SK-N-SH (cell line): ENCODE measurements at regions not wholly inside any gene's neighbourhood (a gene's known extent, or its start where the extent isn't known, plus 50 kb on each side); places are given as distances from the start of the nearest gene placed in this dataset.

Experiments used
- EP300 ChIP-seq, 2 experiments: IDR thresholded peaks; 2 replicates each; pipeline versions ENCODE4 v1.4.0 to v1.6.1; 2012; ENCODE audit warnings: borderline replicate concordance in 1 of 2, low read depth in 1 of 2, low read length in 1 of 2
- EZH2phosphoT487 ChIP-seq: fragments of 200-600 bp; sonication (generic); IDR thresholded peaks from 2 replicates; pipeline ENCODE4 v1.6.1; 2017; ENCODE audit warnings: low read depth, mixed run types, mild to moderate bottlenecking, antibody characterized with exemption, moderate library complexity, borderline replicate concordance
- GATA2 ChIP-seq: sonication (generic); formaldehyde crosslinking; IDR thresholded peaks from 2 replicates; pipeline ENCODE4 v1.5.0; 2020; ENCODE audit warnings: mild to moderate bottlenecking, missing genetic modification reagents
- NFIC ChIP-seq: IDR thresholded peaks from 2 replicates; pipeline ENCODE4 v1.4.0; 2012; ENCODE audit warnings: borderline replicate concordance
- RAD21 ChIP-seq: IDR thresholded peaks from 2 replicates; pipeline ENCODE4 v1.6.1; 2012; ENCODE audit warnings: mild to moderate bottlenecking, low read length
- RXRA ChIP-seq: IDR thresholded peaks from 2 replicates; pipeline ENCODE4 v1.4.0; 2012; ENCODE audit warnings: low read depth, mild to moderate bottlenecking, borderline replicate concordance
- TAF1 ChIP-seq: IDR thresholded peaks from 2 replicates; pipeline ENCODE4 v1.6.1; 2012; ENCODE audit warnings: low read depth, mild to moderate bottlenecking, low read length, moderate library complexity, borderline replicate concordance
- TEAD4 ChIP-seq: IDR thresholded peaks from 2 replicates; pipeline ENCODE4 v1.4.0; 2012; ENCODE audit warnings: mild to moderate bottlenecking, borderline replicate concordance; ENCODE audit not compliant: insufficient read depth
- YY1 ChIP-seq: IDR thresholded peaks from 2 replicates; pipeline ENCODE4 v1.4.0; 2012; ENCODE audit warnings: low read depth, mild to moderate bottlenecking
- ZBTB33 ChIP-seq: IDR thresholded peaks from 2 replicates; pipeline ENCODE4 v1.4.0; 2012; ENCODE audit warnings: low read depth, borderline replicate concordance
- TF ChIP-seq, protein P1 (sequence below): IDR thresholded peaks from 2 replicates; pipeline ENCODE4 v1.4.0; 2012; ENCODE audit warnings: low read depth, borderline replicate concordance
- TF ChIP-seq, protein P2 (sequence below): fragments of 200-600 bp; sonication (generic); IDR thresholded peaks from 2 replicates; pipeline ENCODE4 v1.6.1; 2017; ENCODE audit warnings: antibody characterized with exemption, mild to moderate bottlenecking, moderate library complexity

DNA sequence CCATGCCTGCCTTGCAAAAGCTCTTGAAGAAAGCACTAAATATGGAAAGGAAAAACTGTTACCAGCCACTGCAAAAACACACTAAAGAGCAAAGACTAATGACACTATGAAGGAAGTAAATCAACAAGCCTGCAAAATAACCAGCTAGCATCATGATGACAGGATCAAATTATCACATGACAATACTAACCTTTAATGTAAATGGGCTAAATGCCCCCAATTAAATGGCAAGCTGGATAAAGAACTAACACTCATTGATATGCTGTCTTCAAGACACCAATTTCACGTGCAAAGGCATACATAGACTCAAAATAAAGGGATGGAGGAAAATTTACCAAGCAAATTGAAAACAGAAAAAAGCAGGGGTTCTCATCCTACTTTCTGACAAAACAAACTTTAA, 231.8 kb upstream of the RGMB start:
- TF ChIP-seq, protein P1, sequence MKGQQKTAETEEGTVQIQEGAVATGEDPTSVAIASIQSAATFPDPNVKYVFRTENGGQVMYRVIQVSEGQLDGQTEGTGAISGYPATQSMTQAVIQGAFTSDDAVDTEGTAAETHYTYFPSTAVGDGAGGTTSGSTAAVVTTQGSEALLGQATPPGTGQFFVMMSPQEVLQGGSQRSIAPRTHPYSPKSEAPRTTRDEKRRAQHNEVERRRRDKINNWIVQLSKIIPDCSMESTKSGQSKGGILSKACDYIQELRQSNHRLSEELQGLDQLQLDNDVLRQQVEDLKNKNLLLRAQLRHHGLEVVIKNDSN = no peak
- TF ChIP-seq RAD21 (no peak), EP300 (IDR thresholded peaks at IDR 0.05; ENCODE audit: borderline replicate concordance in 1 of 2, low read depth in 1 of 2, low read length in 1 of 2) (no peak), NFIC (no peak), RXRA (no peak), EZH2phosphoT487 (no peak), ZBTB33 (no peak), TEAD4 (no peak), GATA2 (CRISPR knock-in tag) (no peak), YY1 (no peak), TAF1 (no peak)
- TF ChIP-seq, protein P2, sequence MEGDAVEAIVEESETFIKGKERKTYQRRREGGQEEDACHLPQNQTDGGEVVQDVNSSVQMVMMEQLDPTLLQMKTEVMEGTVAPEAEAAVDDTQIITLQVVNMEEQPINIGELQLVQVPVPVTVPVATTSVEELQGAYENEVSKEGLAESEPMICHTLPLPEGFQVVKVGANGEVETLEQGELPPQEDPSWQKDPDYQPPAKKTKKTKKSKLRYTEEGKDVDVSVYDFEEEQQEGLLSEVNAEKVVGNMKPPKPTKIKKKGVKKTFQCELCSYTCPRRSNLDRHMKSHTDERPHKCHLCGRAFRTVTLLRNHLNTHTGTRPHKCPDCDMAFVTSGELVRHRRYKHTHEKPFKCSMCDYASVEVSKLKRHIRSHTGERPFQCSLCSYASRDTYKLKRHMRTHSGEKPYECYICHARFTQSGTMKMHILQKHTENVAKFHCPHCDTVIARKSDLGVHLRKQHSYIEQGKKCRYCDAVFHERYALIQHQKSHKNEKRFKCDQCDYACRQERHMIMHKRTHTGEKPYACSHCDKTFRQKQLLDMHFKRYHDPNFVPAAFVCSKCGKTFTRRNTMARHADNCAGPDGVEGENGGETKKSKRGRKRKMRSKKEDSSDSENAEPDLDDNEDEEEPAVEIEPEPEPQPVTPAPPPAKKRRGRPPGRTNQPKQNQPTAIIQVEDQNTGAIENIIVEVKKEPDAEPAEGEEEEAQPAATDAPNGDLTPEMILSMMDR = no peak
